NCI-H69 (cell line): ENCODE measurements at regions not wholly inside any gene's neighbourhood (a gene's known extent, or its start where the extent isn't known, plus 50 kb on each side); places are given as distances from the start of the nearest gene placed in this dataset.

Experiments
- DNase-seq: peaks from one replicate; lab custom pipeline; 2025; lab: John Stamatoyannopoulos, UW

- DNase-seq, result no peak
These were observed 84.7 kb upstream of the AKIP1 start for GRCh38 chr11:8826139-8826786.

- no peak for DNase-seq
These were observed 84.0 kb upstream of the AKIP1 start for GRCh38 chr11:8826901-8827560.

GRCh38 chr11:8828046-8828445 lies 82.9 kb upstream of the AKIP1 start:
- no peak for DNase-seq

GRCh38 chr11:8828580-8829361 lies 82.2 kb upstream of the AKIP1 start:
- DNase-seq, result no peak

DNA sequence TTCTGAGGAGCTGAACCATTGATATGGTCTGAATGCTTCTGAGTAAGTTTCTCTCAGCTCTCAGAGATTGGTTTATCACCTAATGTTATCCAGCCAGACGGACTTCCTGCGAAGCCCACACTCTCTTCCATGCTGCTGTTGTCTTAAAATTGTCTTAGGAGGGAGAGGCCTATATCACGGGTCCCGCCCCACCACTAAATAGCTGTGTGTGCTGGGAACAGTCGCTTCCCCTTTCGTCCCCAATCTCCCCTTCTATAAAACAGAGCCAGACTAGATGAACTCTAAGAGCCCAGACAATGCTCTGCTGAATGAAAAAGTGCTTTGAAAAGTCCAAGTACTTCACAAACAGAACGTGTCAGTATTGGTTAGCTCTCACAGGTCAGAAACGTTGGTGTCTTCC lies 81.4 kb upstream of the AKIP1 start:
- no peak for DNase-seq

DNA sequence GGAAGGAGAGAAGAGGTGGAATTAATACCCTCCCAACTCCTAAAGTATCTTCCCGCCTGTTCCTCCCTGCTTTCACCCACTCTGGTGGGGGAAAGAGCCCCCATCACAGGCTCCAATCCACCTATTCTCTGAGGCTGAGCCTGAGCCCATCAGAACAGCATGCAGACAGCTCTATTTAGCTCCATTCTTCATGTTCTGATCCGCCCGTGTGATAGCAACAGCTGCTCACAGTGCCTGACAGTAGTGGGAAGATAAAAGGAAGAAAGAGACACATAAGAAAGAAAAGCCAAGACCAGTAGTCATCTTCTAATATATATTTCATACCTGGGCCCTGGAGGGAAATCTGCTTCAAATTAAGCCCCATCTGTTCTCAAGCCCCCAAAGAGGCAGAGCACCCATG lies 80.3 kb upstream of the AKIP1 start:
- DNase-seq, result no peak

DNA sequence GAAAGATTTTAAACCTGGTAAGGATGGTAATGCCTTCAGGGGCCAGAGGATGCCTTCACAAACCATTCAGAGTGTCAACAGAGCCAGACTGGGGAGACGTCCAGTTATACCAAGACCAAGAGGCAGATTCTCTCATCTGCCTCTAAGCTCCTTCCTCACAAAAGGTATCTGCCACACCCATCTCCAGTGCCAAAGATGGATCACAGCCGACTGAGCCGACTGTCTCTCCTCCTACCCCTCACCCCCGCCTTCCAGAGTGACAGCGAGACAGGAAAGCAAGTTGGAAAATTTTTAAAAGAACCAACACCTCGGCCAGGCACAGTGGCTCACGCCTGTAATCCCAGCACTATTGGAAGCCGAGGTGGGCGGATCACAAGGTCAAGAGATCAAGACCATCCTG lies 79.1 kb upstream of the AKIP1 start:
- peak; percentile 23 for DNase-seq

- peak; percentile 95 for DNase-seq
These were observed 78.3 kb upstream of the AKIP1 start for GRCh38 chr11:8832571-8833260.

DNA sequence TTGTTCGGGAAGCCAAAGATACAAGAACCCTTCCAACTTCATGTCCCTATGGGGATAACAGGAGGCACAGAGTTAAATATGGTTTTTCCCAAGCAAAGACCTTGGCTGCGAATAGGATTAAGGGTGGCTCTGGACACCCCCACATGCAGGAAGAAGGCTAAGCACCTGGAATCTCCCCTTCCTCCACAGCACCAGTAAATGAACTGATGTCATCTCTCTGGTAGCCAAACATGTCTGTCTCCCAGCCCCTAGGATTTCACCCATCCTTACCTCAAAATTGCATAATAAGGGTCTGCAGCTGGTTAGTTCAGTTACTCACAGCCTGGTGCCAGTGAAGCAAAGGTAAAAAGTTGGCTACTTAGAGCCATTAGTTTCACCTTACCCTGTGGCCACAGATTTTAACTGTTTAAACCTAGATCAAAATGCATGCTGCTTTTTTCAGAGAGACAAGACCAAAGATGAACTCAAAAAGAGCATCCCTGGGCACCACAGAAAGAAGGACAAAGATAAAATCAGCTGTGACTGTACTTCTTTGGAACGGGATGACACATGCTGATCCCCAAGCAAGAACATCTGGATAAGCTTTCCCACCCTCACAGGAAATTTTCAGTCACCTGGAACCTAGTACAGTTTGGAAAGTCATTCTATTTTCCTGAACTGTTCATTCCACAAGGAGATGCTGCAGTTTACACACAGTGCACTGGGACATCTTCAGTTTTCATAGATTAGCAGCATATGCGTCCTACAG lies 77.2 kb upstream of the AKIP1 start:
- peak; percentile 43 for DNase-seq

DNA sequence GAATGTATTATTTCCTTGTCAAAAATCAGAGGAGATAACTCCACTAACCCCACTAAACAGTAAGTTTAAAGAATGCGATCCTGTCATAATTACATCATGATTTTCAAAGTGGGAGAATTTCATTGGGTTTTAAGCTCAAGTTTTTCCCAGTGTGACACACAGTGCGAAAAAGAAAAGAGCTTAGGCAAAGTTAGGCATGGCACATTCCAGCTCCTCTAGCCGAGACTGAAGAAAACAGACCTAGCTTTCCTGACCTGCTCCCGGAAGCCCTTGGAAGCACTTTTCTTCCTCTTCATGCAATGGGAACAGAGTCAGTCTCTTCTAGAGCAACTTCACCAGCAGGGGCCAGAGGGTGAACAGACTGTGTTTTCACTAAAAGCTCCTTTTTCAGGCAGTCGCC lies 76.6 kb upstream of the AKIP1 start:
- DNase-seq, result no peak

DNA sequence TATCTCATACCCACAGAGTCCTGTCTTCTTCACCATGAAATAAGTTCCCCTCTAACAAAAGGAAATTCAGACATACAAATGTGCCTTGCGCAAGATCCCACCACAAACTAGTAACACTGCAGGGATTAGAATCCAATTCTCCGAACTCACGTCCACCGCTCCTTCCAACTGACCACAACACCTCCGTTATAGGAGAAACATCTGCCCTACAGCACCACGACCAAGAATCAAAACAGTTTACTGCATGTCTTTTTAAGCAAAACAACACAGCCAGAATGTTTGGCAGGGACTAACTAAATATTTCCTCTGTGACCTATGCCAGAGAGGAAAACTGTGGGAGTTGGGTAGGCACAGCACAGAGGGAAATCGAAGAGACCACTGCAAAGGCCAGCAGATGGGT lies 72.7 kb upstream of the AKIP1 start:
- DNase-seq, result no peak

- no peak for DNase-seq
These were observed 71.6 kb upstream of the AKIP1 start for GRCh38 chr11:8839306-8839956.

- DNase-seq, result peak; percentile 73
These were observed 70.7 kb upstream of the AKIP1 start for GRCh38 chr11:8839957-8840945.

GRCh38 chr11:8841899-8842298 lies 69.1 kb upstream of the AKIP1 start:
- no peak for DNase-seq

GRCh38 chr11:8858808-8859207 lies 52.2 kb upstream of the AKIP1 start:
- DNase-seq, result no peak
